ENCODE measurements at regions not wholly inside any gene's neighbourhood (a gene's known extent, or its start where the extent isn't known, plus 50 kb on each side); places are given as distances from the start of the nearest gene placed in this dataset.
"Not testable (repeated sequence)": the region's sequence is repeated elsewhere in the genome, so short reads cannot be mapped to it uniquely, and the experiment has no call there.

DNA sequence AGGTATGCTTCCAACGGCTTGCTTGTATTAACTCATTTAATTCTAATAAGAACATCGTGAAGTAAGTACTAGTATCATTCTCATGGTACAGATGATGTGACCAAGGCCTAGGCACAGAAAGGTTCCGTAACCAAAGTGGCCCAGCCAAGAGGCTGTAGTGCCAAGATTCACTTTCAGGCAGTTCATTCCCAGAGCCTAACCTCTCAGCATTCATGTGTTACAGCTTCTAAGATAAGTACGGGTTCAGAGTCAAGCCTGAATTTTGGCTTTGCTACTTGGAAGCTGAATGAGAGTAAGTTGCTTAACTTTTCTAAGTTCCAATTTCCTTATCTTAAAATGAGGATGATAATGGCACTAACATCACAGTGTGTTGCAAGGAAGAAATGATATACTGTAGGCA is 379.9 kb downstream of the AEBP2 start:
- no peak overlapping the region for H3K27ac Mint-ChIP-seq (ENCODE audit: unreplicated experiment)
- H3K9me3 Mint-ChIP-seq (ENCODE audit: unreplicated experiment): peaks cover 3% of the 10 kb centered on the region
- DNase-seq: no peak
- no peaks in the 10 kb centered on the region for H3K4me1 Mint-ChIP-seq (ENCODE audit: low read depth, unreplicated experiment)
- no peak for TF ChIP-seq CTCF (IDR thresholded peaks at IDR 0.05; ENCODE audit: partially characterized antibody, unreplicated experiment)
- H3K27me3 Mint-ChIP-seq (ENCODE audit: unreplicated experiment): peaks cover 3% of the 10 kb centered on the region
- H3K4me3 Mint-ChIP-seq (ENCODE audit: unreplicated experiment): no peak overlapping the region
- no peaks in the 10 kb centered on the region for H3K36me3 Mint-ChIP-seq (ENCODE audit: unreplicated experiment)

GRCh38 chr12:19822476-19822875 is 383.2 kb downstream of the AEBP2 start:
- TF ChIP-seq CTCF (IDR thresholded peaks at IDR 0.05; ENCODE audit: partially characterized antibody, unreplicated experiment): no peak
- no peak for DNase-seq
- no peaks in the 10 kb centered on the region for H3K4me1 Mint-ChIP-seq (ENCODE audit: low read depth, unreplicated experiment)
- no peak overlapping the region for H3K27ac Mint-ChIP-seq (ENCODE audit: unreplicated experiment)
- no peak overlapping the region for H3K4me3 Mint-ChIP-seq (ENCODE audit: unreplicated experiment)
- peaks cover 6% of the 10 kb centered on the region for H3K9me3 Mint-ChIP-seq (ENCODE audit: unreplicated experiment)
- H3K27me3 Mint-ChIP-seq (ENCODE audit: unreplicated experiment): peaks cover 6% of the 10 kb centered on the region
- H3K36me3 Mint-ChIP-seq (ENCODE audit: unreplicated experiment): no peaks in the 10 kb centered on the region

- DNase-seq; H3K4me1 Mint-ChIP-seq (ENCODE audit: low read depth, unreplicated experiment); H3K27ac Mint-ChIP-seq (ENCODE audit: unreplicated experiment); H3K9me3 Mint-ChIP-seq (ENCODE audit: unreplicated experiment); H3K4me3 Mint-ChIP-seq (ENCODE audit: unreplicated experiment); H3K36me3 Mint-ChIP-seq (ENCODE audit: unreplicated experiment); H3K27me3 Mint-ChIP-seq (ENCODE audit: unreplicated experiment): not testable (repeated sequence)
These were observed 384.0 kb downstream of the AEBP2 start for GRCh38 chr12:19823326-19823725.

DNA sequence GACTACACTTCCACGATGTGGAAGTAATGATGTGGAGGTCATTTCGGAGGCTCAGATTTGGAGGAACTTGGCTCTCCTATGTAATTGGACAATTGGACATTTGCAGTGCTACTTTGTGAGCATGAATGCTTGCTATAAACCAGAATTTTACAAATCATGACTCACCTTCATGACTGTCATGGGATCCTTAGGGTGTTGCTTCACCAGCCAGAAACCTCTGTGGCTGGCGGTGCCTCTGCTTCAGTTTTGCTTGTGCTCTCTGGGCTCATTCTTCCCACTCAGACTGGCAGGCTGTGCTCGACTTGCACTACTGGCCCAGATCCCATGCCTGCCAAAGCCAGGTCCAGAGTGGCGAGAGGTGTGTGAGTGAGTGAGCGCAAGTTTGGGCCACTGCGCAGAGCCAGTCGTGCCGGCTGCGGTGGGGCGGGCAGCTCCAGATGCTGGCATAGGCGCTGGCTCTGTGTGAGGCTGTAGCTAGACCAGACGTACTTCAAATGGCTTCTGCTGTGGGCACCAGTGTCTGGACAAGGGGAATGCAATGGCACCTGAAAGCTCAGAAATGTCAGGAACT is 387.8 kb downstream of the AEBP2 start:
- no peak for DNase-seq
- no peak for TF ChIP-seq CTCF (IDR thresholded peaks at IDR 0.05; ENCODE audit: partially characterized antibody, unreplicated experiment)
- Mint-ChIP-seq H3K9me3 (ENCODE audit: unreplicated experiment) (peaks cover 6% of the 10 kb centered on the region), H3K4me1 (ENCODE audit: low read depth, unreplicated experiment) (no peaks in the 10 kb centered on the region), H3K27ac (ENCODE audit: unreplicated experiment) (no peak overlapping the region), H3K36me3 (ENCODE audit: unreplicated experiment) (no peaks in the 10 kb centered on the region), H3K4me3 (ENCODE audit: unreplicated experiment) (no peak overlapping the region), H3K27me3 (ENCODE audit: unreplicated experiment) (peaks cover 6% of the 10 kb centered on the region)

- Mint-ChIP-seq H3K9me3 (ENCODE audit: unreplicated experiment) (peaks cover 4% of the 10 kb centered on the region), H3K4me1 (ENCODE audit: low read depth, unreplicated experiment) (no peaks in the 10 kb centered on the region), H3K27me3 (ENCODE audit: unreplicated experiment) (peaks cover 3% of the 10 kb centered on the region), H3K4me3 (ENCODE audit: unreplicated experiment) (no peak overlapping the region), H3K36me3 (ENCODE audit: unreplicated experiment) (no peaks in the 10 kb centered on the region), H3K27ac (ENCODE audit: unreplicated experiment) (no peak overlapping the region)
- TF ChIP-seq CTCF (IDR thresholded peaks at IDR 0.05; ENCODE audit: partially characterized antibody, unreplicated experiment): no peak
- DNase-seq: no peak
These were observed 390.0 kb downstream of the AEBP2 start for GRCh38 chr12:19829100-19829853.
